GM23338 (cell line): ENCODE measurements at regions not wholly inside any gene's neighbourhood (a gene's known extent, or its start where the extent isn't known, plus 50 kb on each side); places are given as distances from the start of the nearest gene placed in this dataset.

Experiments used
- ATAC-seq: fragments of 200-7000 bp; cut with Tn5 transposase; 3 replicates; pipeline ENCODE4 v1.9.1; 2020
- DNase-seq: peaks from one replicate; pipeline ENCODE4 v3.0.0-alpha.2; 2015; ENCODE audit warnings: low spot score
- H2AFZ ChIP-seq: fragments of 200-600 bp; sonication (generic); 2 replicates; pipeline ENCODE4 v1.8.0; 2016; ENCODE audit warnings: antibody characterized with exemption, mild to moderate bottlenecking, moderate library complexity
- H3F3A ChIP-seq: fragments of 200-600 bp; sonication (generic); replicated peaks from 2 replicates; pipeline ENCODE4 v1.8.0; 2017; ENCODE audit warnings: antibody characterized with exemption, mixed run types, low read depth
- H3K27ac ChIP-seq: fragments of 200-600 bp; sonication (generic); 2 replicates; pipeline ENCODE4 v1.6.1; 2016; ENCODE audit warnings: low read depth
- H3K27me3 ChIP-seq: fragments of 200-600 bp; sonication (generic); 2 replicates; pipeline ENCODE4 v1.8.0; 2016; ENCODE audit warnings: mild to moderate bottlenecking, mixed run types, moderate library complexity; ENCODE audit not compliant: insufficient read depth
- H3K36me3 ChIP-seq: fragments of 200-600 bp; sonication (generic); 2 replicates; pipeline ENCODE4 v1.8.0; 2016; ENCODE audit warnings: mild to moderate bottlenecking; ENCODE audit not compliant: insufficient read depth
- H3K4me1 ChIP-seq: fragments of 200-600 bp; sonication (generic); 2 replicates; pipeline ENCODE4 v1.8.0; 2016; ENCODE audit warnings: mild to moderate bottlenecking, moderate library complexity; ENCODE audit not compliant: insufficient read depth
- H3K4me2 ChIP-seq: fragments of 200-600 bp; sonication (generic); 2 replicates; pipeline ENCODE4 v1.7.1; 2017; ENCODE audit warnings: mixed run types
- H3K4me3 ChIP-seq: fragments of 200-600 bp; sonication (generic); 2 replicates; pipeline ENCODE4 v1.6.1; 2016; ENCODE audit warnings: mixed run types
- H3K79me2 ChIP-seq: fragments of 200-600 bp; sonication (generic); replicated peaks from 2 replicates; pipeline ENCODE4 v1.8.0; 2017; ENCODE audit warnings: mild to moderate bottlenecking; ENCODE audit not compliant: insufficient read depth
- H3K9me2 ChIP-seq: fragments of 200-600 bp; sonication (generic); 2 replicates; pipeline ENCODE4 v1.8.0; 2017; ENCODE audit not compliant: insufficient read depth
- H4K20me1 ChIP-seq: fragments of 200-600 bp; sonication (generic); replicated peaks from 2 replicates; pipeline ENCODE4 v1.8.0; 2017; ENCODE audit warnings: mild to moderate bottlenecking; ENCODE audit not compliant: insufficient read depth
- H3K27ac Mint-ChIP-seq: 2 replicates; pipeline ENCODE4 v1.8.0; 2020; ENCODE audit warnings: inconsistent platforms, mild to moderate bottlenecking, moderate library complexity, mixed read lengths
- H3K27me3 Mint-ChIP-seq: 3 replicates; pipeline ENCODE4 v1.8.0; 2022; ENCODE audit warnings: low read depth, mild to moderate bottlenecking, moderate library complexity, mixed read lengths, inconsistent platforms; ENCODE audit not compliant: insufficient read depth, poor library complexity
- H3K36me3 Mint-ChIP-seq: 3 replicates; pipeline ENCODE4 v1.8.0; 2021; ENCODE audit warnings: low read depth, mild to moderate bottlenecking, inconsistent platforms, moderate library complexity, mixed read lengths
- H3K4me1 Mint-ChIP-seq: 3 replicates; pipeline ENCODE4 v1.8.0; 2020; ENCODE audit warnings: mild to moderate bottlenecking, inconsistent platforms, mixed read lengths
- H3K4me3 Mint-ChIP-seq: 3 replicates; pipeline ENCODE4 v1.8.0; 2021; ENCODE audit warnings: moderate library complexity, mild to moderate bottlenecking, inconsistent platforms, mixed read lengths
- H3K9me3 Mint-ChIP-seq: 3 replicates; pipeline ENCODE4 v1.8.0; 2020; ENCODE audit warnings: moderate library complexity, mild to moderate bottlenecking, inconsistent platforms, mixed read lengths
- JUNB ChIP-seq: IDR thresholded peaks from one replicate; pipeline ENCODE4 v1.6.1; 2016; ENCODE audit warnings: antibody characterized with exemption; ENCODE audit not compliant: unreplicated experiment
- NANOG ChIP-seq: IDR thresholded peaks from 2 replicates; pipeline ENCODE4 v1.6.1; 2016; ENCODE audit warnings: antibody characterized with exemption, borderline replicate concordance
- POLR2AphosphoS5 ChIP-seq: IDR thresholded peaks from 2 replicates; pipeline ENCODE4 v1.6.1; 2016; ENCODE audit warnings: antibody characterized with exemption, low read depth
- STAT1 ChIP-seq: IDR thresholded peaks from one replicate; pipeline ENCODE4 v1.6.1; 2016; ENCODE audit warnings: antibody characterized with exemption; ENCODE audit not compliant: unreplicated experiment
- ZNF114 ChIP-seq: fragments of 250-450 bp; sonication (Bioruptor Pico); IDR thresholded peaks from 2 replicates; pipeline ENCODE4 v1.5.0; 2020; ENCODE audit warnings: mild to moderate bottlenecking, moderate library complexity
- ZNF331 ChIP-seq: fragments of 250-450 bp; sonication (Bioruptor Pico); IDR thresholded peaks from 2 replicates; pipeline ENCODE4 v1.5.0; 2020; ENCODE audit warnings: low read depth, mild to moderate bottlenecking, moderate library complexity
- TF ChIP-seq, protein P1 (sequence below): fragments of 250-450 bp; sonication (Bioruptor Pico); IDR thresholded peaks from 2 replicates; pipeline ENCODE4 v1.5.0; 2020; ENCODE audit warnings: mild to moderate bottlenecking, moderate library complexity
- TF ChIP-seq, protein P2 (sequence below), 2 experiments: fragments of 200-600 bp in 1 of 2; sonication (generic) in 1 of 2; conservative IDR thresholded peaks; 2 replicates each; pipeline versions ENCODE4 v1.5.1 to v1.6.1; 2016 to 2017; ENCODE audit warnings: antibody characterized with exemption in 2 of 2, low read depth in 2 of 2, mild to moderate bottlenecking in 2 of 2, moderate library complexity in 1 of 2
- TF ChIP-seq, protein P3 (sequence below): IDR thresholded peaks from one replicate; pipeline ENCODE4 v1.6.1; 2018; ENCODE audit warnings: antibody characterized with exemption; ENCODE audit not compliant: unreplicated experiment
- TF ChIP-seq, protein P4 (sequence below): IDR thresholded peaks from 2 replicates; pipeline ENCODE4 v1.6.1; 2016; ENCODE audit warnings: antibody characterized with exemption

DNA sequence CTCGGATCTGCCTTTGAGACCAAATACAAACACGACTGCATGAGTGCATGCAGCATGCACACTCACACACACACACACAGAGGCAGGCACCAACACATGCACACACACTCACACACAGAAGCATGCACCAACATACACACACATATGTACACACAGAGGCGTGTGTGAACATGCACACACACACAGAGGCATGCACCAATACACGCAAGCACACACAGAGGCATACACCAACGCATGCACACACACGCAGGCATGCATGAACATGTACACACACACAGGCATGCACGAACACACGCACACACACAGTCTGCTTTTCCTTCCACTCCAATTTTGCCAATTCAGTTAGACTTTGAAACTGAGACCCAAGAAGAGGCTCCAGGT is 67.3 kb upstream of the COL13A1 start (continued):
- TF ChIP-seq, protein P1, sequence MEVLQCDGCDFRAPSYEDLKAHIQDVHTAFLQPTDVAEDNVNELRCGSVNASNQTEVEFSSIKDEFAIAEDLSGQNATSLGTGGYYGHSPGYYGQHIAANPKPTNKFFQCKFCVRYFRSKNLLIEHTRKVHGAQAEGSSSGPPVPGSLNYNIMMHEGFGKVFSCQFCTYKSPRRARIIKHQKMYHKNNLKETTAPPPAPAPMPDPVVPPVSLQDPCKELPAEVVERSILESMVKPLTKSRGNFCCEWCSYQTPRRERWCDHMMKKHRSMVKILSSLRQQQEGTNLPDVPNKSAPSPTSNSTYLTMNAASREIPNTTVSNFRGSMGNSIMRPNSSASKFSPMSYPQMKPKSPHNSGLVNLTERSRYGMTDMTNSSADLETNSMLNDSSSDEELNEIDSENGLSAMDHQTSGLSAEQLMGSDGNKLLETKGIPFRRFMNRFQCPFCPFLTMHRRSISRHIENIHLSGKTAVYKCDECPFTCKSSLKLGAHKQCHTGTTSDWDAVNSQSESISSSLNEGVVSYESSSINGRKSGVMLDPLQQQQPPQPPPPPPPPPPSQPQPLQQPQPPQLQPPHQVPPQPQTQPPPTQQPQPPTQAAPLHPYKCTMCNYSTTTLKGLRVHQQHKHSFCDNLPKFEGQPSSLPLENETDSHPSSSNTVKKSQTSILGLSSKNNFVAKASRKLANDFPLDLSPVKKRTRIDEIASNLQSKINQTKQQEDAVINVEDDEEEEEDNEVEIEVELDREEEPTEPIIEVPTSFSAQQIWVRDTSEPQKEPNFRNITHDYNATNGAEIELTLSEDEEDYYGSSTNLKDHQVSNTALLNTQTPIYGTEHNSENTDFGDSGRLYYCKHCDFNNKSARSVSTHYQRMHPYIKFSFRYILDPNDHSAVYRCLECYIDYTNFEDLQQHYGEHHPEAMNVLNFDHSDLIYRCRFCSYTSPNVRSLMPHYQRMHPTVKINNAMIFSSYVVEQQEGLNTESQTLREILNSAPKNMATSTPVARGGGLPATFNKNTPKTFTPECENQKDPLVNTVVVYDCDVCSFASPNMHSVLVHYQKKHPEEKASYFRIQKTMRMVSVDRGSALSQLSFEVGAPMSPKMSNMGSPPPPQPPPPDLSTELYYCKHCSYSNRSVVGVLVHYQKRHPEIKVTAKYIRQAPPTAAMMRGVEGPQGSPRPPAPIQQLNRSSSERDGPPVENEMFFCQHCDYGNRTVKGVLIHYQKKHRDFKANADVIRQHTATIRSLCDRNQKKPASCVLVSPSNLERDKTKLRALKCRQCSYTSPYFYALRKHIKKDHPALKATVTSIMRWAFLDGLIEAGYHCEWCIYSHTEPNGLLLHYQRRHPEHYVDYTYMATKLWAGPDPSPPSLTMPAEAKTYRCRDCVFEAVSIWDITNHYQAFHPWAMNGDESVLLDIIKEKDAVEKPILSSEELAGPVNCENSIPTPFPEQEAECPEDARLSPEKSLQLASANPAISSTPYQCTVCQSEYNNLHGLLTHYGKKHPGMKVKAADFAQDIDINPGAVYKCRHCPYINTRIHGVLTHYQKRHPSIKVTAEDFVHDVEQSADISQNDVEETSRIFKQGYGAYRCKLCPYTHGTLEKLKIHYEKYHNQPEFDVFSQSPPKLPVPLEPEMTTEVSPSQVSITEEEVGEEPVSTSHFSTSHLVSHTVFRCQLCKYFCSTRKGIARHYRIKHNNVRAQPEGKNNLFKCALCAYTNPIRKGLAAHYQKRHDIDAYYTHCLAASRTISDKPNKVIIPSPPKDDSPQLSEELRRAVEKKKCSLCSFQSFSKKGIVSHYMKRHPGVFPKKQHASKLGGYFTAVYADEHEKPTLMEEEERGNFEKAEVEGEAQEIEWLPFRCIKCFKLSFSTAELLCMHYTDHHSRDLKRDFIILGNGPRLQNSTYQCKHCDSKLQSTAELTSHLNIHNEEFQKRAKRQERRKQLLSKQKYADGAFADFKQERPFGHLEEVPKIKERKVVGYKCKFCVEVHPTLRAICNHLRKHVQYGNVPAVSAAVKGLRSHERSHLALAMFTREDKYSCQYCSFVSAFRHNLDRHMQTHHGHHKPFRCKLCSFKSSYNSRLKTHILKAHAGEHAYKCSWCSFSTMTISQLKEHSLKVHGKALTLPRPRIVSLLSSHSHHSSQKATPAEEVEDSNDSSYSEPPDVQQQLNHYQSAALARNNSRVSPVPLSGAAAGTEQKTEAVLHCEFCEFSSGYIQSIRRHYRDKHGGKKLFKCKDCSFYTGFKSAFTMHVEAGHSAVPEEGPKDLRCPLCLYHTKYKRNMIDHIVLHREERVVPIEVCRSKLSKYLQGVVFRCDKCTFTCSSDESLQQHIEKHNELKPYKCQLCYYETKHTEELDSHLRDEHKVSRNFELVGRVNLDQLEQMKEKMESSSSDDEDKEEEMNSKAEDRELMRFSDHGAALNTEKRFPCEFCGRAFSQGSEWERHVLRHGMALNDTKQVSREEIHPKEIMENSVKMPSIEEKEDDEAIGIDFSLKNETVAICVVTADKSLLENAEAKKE (CRISPR knock-in tag), result no peak
- TF ChIP-seq, protein P2, sequence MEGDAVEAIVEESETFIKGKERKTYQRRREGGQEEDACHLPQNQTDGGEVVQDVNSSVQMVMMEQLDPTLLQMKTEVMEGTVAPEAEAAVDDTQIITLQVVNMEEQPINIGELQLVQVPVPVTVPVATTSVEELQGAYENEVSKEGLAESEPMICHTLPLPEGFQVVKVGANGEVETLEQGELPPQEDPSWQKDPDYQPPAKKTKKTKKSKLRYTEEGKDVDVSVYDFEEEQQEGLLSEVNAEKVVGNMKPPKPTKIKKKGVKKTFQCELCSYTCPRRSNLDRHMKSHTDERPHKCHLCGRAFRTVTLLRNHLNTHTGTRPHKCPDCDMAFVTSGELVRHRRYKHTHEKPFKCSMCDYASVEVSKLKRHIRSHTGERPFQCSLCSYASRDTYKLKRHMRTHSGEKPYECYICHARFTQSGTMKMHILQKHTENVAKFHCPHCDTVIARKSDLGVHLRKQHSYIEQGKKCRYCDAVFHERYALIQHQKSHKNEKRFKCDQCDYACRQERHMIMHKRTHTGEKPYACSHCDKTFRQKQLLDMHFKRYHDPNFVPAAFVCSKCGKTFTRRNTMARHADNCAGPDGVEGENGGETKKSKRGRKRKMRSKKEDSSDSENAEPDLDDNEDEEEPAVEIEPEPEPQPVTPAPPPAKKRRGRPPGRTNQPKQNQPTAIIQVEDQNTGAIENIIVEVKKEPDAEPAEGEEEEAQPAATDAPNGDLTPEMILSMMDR (conservative IDR thresholded peaks at IDR 0.05; ENCODE audit: low read depth in 2 of 2), result no peak
- TF ChIP-seq STAT1, result no peak

DNA sequence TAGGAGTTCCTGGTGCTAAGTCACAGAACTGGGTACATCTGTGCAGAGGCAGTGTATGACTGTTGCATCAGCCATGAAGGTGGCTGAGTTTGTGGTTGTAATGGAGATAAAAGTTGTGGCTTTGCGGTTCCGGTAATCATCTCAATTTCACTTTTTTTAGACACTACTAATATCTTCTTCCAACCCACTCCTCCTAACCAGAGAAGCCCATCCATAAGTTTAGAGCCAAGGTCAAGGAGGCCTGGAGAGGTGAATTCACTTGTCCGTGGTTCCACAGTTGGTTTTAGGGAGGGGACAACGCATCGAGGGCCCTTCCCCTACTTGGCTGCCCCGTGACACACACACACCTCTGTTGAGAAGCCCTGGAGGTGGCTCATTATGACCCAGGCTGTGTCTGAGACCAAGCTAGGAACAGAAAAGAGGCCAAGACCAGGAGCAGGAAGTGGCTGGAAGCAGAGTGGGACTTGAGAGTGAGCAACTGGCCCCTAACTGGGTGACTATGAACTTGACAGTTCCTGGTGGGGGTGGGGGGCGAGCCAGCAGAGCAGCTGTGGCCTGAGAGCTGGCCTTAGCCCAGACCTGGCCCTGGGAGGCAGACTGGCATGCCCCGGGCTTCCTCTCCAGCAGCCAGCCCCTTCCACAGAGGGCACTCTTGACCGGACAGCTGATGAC is 66.8 kb upstream of the COL13A1 start:
- no peaks in the 10 kb centered on the region for H3K36me3 Mint-ChIP-seq
- ATAC-seq (no peak), DNase-seq (no peak)
- no peak overlapping the region for H2AFZ ChIP-seq
- TF ChIP-seq STAT1, result no peak
- TF ChIP-seq, protein P3, sequence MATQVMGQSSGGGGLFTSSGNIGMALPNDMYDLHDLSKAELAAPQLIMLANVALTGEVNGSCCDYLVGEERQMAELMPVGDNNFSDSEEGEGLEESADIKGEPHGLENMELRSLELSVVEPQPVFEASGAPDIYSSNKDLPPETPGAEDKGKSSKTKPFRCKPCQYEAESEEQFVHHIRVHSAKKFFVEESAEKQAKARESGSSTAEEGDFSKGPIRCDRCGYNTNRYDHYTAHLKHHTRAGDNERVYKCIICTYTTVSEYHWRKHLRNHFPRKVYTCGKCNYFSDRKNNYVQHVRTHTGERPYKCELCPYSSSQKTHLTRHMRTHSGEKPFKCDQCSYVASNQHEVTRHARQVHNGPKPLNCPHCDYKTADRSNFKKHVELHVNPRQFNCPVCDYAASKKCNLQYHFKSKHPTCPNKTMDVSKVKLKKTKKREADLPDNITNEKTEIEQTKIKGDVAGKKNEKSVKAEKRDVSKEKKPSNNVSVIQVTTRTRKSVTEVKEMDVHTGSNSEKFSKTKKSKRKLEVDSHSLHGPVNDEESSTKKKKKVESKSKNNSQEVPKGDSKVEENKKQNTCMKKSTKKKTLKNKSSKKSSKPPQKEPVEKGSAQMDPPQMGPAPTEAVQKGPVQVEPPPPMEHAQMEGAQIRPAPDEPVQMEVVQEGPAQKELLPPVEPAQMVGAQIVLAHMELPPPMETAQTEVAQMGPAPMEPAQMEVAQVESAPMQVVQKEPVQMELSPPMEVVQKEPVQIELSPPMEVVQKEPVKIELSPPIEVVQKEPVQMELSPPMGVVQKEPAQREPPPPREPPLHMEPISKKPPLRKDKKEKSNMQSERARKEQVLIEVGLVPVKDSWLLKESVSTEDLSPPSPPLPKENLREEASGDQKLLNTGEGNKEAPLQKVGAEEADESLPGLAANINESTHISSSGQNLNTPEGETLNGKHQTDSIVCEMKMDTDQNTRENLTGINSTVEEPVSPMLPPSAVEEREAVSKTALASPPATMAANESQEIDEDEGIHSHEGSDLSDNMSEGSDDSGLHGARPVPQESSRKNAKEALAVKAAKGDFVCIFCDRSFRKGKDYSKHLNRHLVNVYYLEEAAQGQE, result no peak
- no peak for TF ChIP-seq ZNF114 (CRISPR knock-in tag)
- TF ChIP-seq ZNF331 (CRISPR knock-in tag), result no peak
- TF ChIP-seq POLR2AphosphoS5, result no peak
- TF ChIP-seq, protein P4, sequence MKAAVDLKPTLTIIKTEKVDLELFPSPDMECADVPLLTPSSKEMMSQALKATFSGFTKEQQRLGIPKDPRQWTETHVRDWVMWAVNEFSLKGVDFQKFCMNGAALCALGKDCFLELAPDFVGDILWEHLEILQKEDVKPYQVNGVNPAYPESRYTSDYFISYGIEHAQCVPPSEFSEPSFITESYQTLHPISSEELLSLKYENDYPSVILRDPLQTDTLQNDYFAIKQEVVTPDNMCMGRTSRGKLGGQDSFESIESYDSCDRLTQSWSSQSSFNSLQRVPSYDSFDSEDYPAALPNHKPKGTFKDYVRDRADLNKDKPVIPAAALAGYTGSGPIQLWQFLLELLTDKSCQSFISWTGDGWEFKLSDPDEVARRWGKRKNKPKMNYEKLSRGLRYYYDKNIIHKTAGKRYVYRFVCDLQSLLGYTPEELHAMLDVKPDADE, result no peak
- no peak for TF ChIP-seq JUNB
- no peak for TF ChIP-seq NANOG
- no peaks in the 10 kb centered on the region for H3K9me2 ChIP-seq
- H3K27me3 Mint-ChIP-seq, result peaks cover 5% of the 10 kb centered on the region
- no peak overlapping the region for H3K27ac ChIP-seq
- H3K4me3 ChIP-seq, result no peak overlapping the region
- H3K4me1 Mint-ChIP-seq, result peaks cover 10% of the 10 kb centered on the region
- no peaks in the 10 kb centered on the region for H3K36me3 ChIP-seq
- no peaks in the 10 kb centered on the region for H4K20me1 ChIP-seq
- H3K4me1 ChIP-seq, result no peaks in the 10 kb centered on the region; the same call in 1 of the 2 replicates
- no peak overlapping the region for H3K4me3 Mint-ChIP-seq
- H3K27ac Mint-ChIP-seq, result no peak overlapping the region
- H3K4me2 ChIP-seq, result no peak overlapping the region
- no peaks in the 10 kb centered on the region for H3K79me2 ChIP-seq
- peaks cover 11% of the 10 kb centered on the region for H3K9me3 Mint-ChIP-seq
- H3K27me3 ChIP-seq, result no peaks in the 10 kb centered on the region
- H3F3A ChIP-seq, result no peaks in the 10 kb centered on the region
